ENCODE measurements at regions not wholly inside any gene's neighbourhood (a gene's known extent, or its start where the extent isn't known, plus 50 kb on each side); places are given as distances from the start of the nearest gene placed in this dataset.

DNA sequence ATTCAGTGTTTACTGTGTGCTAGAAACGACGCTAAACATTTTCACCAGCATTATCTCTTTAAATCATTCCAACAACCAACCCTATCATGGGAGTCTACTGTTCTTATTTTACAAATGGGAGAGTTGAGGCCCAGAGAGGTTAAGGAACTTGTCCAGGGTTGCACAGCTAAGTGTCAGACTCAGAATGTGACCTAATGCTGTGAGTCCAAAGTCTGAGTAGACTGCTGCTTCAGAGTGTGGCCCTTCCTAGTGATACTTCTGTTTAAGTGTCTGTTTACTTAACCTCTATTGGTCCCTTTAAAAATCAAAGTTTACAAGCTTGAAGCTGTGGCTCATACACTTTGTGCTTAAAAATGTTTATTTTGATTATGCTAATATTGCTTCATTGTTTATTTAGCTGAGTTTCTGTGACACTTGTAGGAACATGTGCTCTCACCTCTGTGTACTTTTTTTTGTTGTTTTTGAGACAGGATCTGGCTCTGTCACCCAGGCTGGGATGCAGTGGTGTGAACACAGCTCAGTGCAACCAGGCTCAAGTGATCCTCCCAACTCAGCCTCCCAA, 84.4 kb upstream of the SYPL1 start:
- DNase-seq (ENCODE audit: low read depth): no peak

GRCh38 chr7:106193661-106194060, 81.5 kb upstream of the SYPL1 start:
- DNase-seq (ENCODE audit: low read depth): no peak

DNA sequence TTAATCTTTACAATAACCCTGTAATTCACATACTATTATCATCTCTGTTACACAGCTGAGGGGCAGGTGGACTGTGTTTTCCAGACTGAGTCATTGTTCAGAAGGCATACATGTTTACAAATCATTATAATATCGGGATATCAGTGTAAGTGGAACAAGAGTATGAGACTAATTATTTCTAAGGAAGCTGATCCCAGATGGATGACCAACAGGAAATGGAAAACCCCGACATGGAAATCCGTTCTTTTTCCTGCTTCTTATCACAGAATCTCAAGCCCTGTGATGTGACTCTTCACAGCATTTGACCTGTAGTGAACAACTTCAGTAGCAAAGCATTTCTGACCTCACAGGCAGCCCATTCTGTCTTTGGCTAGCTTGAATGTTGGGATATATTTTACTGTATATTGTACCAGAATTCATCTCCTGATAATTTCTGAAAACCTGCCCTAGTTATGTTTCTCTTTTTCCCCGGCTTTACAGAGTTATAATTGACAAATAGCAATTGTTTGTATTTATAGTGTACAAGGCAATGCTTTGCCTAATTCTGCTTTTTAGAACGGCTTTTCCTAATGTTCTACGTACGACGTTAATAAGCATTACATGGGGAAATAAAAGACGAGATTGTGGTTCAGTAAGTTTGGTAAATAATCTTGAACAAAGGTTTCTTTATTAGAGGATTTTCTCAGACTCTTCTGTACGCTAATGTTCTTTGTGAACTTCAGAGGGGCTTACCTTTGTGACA, 78.6 kb upstream of the SYPL1 start:
- DNase-seq (ENCODE audit: low read depth): no peak

DNA sequence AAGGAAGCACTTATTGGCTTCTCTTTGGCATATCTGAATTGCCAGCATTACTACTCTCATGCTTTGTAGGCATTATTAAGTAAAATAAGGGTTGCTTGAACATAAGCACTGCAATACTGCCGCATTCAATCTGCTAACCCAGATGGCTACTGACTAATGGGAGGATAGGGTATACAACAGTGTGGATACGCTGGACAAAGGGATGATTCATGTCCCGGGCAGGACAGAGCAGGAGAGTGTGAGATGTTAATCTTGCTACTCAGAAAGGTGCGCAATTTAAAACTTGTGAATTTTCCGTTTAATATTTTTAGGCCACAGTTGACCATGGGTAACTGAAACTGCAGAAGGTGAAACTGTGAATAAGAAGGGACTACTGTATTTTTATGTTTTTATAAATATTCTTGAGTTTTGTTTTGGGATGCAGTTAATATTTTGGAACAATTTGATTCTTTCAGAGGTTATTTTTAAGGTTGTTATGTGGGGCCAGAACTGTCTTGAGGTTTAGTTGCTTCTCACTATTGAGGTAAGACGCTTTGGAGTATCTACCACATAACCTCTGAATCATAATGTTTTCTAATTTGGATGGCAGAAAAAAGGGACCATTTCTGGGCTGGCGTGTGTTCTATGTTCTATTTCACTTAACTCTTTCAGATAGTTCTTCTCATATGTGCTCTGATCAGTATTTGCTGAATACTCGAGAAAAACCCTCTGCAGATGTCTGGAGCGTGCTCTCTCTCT, 75.7 kb upstream of the SYPL1 start:
- DNase-seq (ENCODE audit: low read depth): peak; percentile 15

DNA sequence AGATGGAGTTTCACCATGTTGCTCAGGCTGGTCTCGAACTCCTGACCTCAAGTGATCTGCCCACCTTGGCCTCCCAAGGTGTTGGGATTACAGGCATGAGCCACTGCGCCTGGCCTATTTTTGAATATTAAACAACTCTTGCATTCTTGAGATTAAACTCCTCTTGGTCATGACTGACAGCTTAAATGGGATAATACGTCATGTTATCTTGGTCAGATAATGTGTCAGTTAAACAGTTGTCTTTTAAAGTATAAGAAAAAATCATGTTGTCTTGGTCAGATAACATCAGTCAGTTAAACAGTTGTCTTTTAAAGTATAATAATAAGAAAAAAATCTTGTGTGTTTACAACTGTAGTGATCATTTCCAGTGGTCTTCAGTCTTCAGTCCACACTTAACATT, 73.6 kb upstream of the SYPL1 start:
- DNase-seq (ENCODE audit: low read depth): no peak

- DNase-seq (ENCODE audit: low read depth): no peak
Observed at GRCh38 chr7:106183952-106184351, 71.8 kb upstream of the SYPL1 start.

- no peak for DNase-seq (ENCODE audit: low read depth)
Observed at GRCh38 chr7:106182904-106183303, 70.8 kb upstream of the SYPL1 start.

- DNase-seq (ENCODE audit: low read depth): no peak
Observed at GRCh38 chr7:106181658-106182265, 69.7 kb upstream of the SYPL1 start.

- no peak for DNase-seq (ENCODE audit: low read depth)
Observed at GRCh38 chr7:106180721-106181120, 68.6 kb upstream of the SYPL1 start.

DNA sequence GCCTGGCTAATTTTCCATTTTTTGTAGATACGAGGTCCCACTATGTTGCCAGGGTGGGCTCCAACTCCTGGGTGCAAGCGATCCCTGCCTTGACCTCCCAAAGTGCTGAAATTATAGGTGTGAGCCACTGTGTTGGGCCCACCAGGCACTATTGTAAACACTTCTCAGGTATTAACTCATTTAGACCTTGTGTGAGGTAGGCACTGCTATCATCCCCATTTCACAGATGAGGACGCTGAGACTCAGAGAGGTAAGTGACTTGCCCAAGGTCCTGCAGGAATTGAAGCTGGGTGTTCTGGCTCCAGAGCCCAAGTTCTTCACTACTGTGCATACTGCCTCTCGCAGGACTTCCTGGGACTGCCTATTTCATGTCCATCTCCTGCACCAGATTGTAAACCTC, 67.1 kb upstream of the SYPL1 start:
- DNase-seq (ENCODE audit: low read depth): no peak

- DNase-seq (ENCODE audit: low read depth): peak; percentile 13
Observed at GRCh38 chr7:106178593-106179134, 66.6 kb upstream of the SYPL1 start.

DNA sequence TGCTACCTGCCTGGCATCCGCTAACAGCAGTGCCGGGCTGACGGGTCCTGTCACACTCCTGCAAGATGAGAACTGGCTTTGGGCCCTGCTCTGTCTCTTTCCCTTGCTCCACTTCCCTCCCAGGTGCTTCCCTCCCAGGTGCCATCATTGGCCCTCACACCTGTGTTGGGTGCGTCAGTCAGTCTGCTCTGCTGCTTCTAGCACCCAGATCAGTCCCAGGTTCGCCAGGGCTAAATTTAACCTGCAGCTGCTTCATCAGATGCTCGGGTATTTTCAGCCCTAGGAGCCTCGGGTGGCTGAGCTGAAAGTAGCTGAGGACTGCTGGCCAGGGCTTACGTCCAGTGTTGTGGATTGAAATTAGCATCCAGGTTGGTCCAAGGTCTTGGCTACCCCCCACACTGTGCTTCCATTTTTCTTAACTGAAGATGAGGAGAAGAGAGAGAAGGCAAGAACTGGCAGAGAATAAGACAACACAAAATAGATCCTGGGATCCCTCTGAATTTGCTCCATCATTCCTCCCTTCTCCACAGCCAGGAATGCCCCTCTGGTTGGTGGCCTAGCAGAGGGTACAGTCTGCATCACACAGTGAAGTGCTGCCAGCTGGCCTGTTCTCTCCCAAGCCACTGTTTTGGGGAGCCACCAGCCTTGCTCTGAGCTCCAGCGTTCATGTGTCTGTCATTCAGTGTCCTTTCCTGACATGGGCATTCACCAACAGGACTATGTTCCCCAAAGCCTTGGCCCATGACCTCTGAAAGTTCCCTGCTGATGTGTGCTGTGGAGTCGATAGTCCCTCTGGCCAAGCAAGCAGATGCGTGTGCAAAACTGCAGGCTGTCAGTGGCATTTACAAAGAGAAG, 65.9 kb upstream of the SYPL1 start:
- DNase-seq (ENCODE audit: low read depth): no peak

DNA sequence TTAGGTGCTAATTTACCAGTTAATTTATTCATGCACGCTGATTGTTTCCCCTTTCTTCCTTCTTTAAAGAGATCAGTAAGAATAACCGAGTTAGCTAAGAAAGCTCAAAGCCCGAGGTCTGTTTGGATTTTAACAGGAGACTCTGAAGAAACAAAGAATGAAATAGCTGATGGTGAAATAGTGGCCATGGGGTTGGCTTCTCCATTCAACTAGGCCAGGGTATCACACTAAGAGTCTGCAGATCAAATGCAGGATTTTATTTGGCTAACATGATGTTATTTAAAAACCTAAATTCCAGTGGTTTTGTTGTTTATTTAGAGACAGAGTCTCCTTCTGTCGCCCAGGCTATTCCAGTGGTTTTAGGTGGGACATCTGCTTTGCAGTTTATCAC, 65.2 kb upstream of the SYPL1 start:
- no peak for DNase-seq (ENCODE audit: low read depth)

- DNase-seq (ENCODE audit: low read depth): peak; percentile 13
Observed at GRCh38 chr7:106176414-106177299, 64.5 kb upstream of the SYPL1 start.

GRCh38 chr7:106175507-106175906, 63.4 kb upstream of the SYPL1 start:
- no peak for DNase-seq (ENCODE audit: low read depth)

DNA sequence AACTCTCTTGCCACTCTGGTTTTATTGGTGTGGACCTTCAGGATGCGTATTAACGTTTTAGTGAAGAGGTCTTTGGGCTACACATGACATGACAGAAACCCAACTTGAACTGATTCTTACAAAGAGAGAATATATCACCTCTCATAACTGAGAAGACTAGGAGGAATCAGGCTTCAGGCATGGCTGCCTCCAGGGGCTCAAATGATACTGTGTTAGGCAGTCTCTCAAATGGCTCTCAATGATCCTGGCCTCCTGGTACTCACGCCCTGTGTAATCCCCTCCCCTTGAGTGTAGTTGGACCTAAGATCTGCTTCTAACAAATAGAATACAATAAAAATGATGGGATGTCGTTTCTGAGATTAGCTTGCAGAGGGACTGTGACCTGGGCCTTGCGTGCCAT, 58.5 kb upstream of the SYPL1 start:
- no peak for DNase-seq (ENCODE audit: low read depth)

- no peak for DNase-seq (ENCODE audit: low read depth)
Observed at GRCh38 chr7:106169821-106170610, 57.9 kb upstream of the SYPL1 start.

GRCh38 chr7:106167439-106168136, 55.5 kb upstream of the SYPL1 start:
- no peak for DNase-seq (ENCODE audit: low read depth)

DNA sequence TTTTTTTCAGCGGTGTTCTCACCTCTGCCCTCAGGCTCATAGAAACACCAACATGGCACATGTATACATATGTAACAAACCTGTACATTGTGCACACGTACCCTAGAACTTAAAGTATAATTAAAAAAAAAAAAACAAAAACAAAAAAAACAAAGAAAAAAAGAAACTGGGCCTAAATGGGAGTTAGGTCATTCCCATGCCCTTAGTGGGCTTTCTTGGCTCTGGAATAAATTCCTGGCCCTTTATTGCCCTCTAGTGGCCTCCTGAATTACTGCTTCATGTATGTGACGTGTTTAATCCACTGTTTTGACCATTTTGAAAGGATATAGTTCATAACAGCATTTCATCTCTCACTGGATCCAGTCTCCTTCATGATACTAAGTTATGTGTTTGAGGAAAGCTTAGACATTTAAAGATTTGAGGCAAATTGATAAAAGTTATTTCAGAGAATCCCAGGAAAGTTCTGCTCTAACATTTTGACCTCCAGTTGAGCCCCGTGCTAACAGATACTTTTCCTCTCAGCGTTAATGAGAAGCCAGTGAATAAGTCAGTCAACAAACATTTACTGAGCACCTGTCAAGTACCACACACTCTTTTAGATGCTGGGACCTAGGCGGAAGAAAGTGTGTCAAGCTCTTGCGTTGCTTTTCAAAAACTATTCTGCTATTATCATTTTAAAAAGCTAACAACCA, 54.7 kb upstream of the SYPL1 start:
- peak; percentile 44 for DNase-seq (ENCODE audit: low read depth)
